ENCODE measurements at regions not wholly inside any gene's neighbourhood (a gene's known extent, or its start where the extent isn't known, plus 50 kb on each side); places are given as distances from the start of the nearest gene placed in this dataset.

GRCh38 chr11:42201603-42202148 lies 742.2 kb upstream of the LRRC4C start:
- H3K27ac ChIP-seq = no peak overlapping the region
- H3K4me3 ChIP-seq = no peak overlapping the region
- H3K36me3 ChIP-seq = no peaks in the 10 kb centered on the region
- intact Hi-C loops (cut with DNase I; ENCODE audit: low total_unique reads) = no loop called here
- TF ChIP-seq, protein P1, sequence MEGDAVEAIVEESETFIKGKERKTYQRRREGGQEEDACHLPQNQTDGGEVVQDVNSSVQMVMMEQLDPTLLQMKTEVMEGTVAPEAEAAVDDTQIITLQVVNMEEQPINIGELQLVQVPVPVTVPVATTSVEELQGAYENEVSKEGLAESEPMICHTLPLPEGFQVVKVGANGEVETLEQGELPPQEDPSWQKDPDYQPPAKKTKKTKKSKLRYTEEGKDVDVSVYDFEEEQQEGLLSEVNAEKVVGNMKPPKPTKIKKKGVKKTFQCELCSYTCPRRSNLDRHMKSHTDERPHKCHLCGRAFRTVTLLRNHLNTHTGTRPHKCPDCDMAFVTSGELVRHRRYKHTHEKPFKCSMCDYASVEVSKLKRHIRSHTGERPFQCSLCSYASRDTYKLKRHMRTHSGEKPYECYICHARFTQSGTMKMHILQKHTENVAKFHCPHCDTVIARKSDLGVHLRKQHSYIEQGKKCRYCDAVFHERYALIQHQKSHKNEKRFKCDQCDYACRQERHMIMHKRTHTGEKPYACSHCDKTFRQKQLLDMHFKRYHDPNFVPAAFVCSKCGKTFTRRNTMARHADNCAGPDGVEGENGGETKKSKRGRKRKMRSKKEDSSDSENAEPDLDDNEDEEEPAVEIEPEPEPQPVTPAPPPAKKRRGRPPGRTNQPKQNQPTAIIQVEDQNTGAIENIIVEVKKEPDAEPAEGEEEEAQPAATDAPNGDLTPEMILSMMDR (IDR thresholded peaks at IDR 0.05) = no peak
- DNase-seq = no peak
- no peaks in the 10 kb centered on the region for H3K4me1 ChIP-seq
- no peaks in the 10 kb centered on the region for H3K9me3 ChIP-seq
- H3K27me3 ChIP-seq = no peaks in the 10 kb centered on the region

DNA sequence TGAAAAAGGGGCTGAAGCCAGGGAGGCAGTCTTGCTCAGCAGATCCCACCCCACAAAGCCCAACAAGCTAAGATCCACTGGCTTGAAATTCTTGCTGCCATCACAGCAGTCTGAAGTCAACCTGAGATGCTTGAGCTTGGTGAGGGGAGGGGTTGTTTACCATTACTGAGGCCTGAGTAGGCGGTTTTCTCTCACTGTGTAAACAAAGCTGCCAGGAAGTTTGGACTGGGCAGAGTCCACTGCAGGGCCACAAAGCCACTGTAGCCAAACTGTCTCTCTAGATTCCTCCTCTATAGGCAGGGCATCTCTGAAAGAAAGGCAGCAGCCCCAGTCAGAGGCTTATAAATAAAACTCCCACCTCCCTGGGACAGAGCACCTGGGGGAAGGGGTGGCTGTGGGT lies 746.1 kb upstream of the LRRC4C start:
- Histone ChIP-seq H3K27ac (no peak overlapping the region), H3K27me3 (no peaks in the 10 kb centered on the region), H3K4me1 (no peaks in the 10 kb centered on the region), H3K36me3 (no peaks in the 10 kb centered on the region), H3K9me3 (no peaks in the 10 kb centered on the region), H3K4me3 (no peak overlapping the region)
- TF ChIP-seq, protein P1 (IDR thresholded peaks at IDR 0.05) = no peak
- intact Hi-C loops (cut with DNase I; ENCODE audit: low total_unique reads) = no loop called here
- no peak for DNase-seq

- no peaks in the 10 kb centered on the region for H3K27me3 ChIP-seq
- no peaks in the 10 kb centered on the region for H3K36me3 ChIP-seq
- DNase-seq = no peak
- no peaks in the 10 kb centered on the region for H3K9me3 ChIP-seq
- H3K4me1 ChIP-seq = no peaks in the 10 kb centered on the region
- intact Hi-C loops (cut with DNase I; ENCODE audit: low total_unique reads) = no loop called here
- TF ChIP-seq, protein P1 (IDR thresholded peaks at IDR 0.05) = no peak
- H3K4me3 ChIP-seq = no peak overlapping the region
- H3K27ac ChIP-seq = no peak overlapping the region
Measured at GRCh38 chr11:42225664-42226063, 766.2 kb upstream of the LRRC4C start.

- intact Hi-C loops (cut with DNase I; ENCODE audit: low total_unique reads) = no loop called here
- H3K36me3 ChIP-seq = no peaks in the 10 kb centered on the region
- no peaks in the 10 kb centered on the region for H3K27me3 ChIP-seq
- TF ChIP-seq, protein P1 (IDR thresholded peaks at IDR 0.05) = no peak
- no peak overlapping the region for H3K4me3 ChIP-seq
- no peaks in the 10 kb centered on the region for H3K4me1 ChIP-seq
- no peak overlapping the region for H3K27ac ChIP-seq
- H3K9me3 ChIP-seq = no peaks in the 10 kb centered on the region
- DNase-seq = no peak
Measured at GRCh38 chr11:42232673-42233072, 773.2 kb upstream of the LRRC4C start.

DNA sequence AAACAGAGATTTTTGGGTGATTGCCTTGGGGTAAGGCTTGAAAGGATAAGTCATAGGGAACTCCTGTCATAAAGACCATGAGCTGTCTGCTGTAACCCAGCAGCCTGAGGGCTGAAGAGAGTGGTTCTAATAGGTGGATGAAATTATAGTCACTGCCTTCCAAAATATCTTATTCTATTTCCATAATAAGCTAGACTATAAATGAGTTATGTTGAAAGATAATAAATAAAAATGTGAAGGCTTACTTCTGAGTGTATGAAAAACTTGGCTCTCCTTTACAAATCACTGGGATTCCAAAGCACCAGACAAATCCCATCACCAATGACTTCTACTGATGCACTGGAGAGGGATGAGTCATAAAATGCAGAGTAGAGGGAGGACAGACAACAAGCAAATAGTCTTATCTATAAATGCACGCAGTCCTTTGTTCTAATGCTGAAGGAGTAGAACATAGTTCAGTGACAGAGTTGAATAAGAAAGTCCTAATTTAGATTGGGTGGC lies 775.0 kb upstream of the LRRC4C start:
- Histone ChIP-seq H3K27me3 (no peaks in the 10 kb centered on the region), H3K4me3 (no peak overlapping the region), H3K27ac (no peak overlapping the region), H3K9me3 (no peaks in the 10 kb centered on the region), H3K36me3 (no peaks in the 10 kb centered on the region), H3K4me1 (no peaks in the 10 kb centered on the region)
- TF ChIP-seq, protein P1 (IDR thresholded peaks at IDR 0.05) = no peak
- no peak for DNase-seq
- intact Hi-C loops (cut with DNase I; ENCODE audit: low total_unique reads) = no loop called here

All from tibial artery (tissue), 4 donors.